GM23338 (cell line): ENCODE measurements at regions not wholly inside any gene's neighbourhood (a gene's known extent, or its start where the extent isn't known, plus 50 kb on each side); places are given as distances from the start of the nearest gene placed in this dataset.

ENCODE experiments used
- ATAC-seq: fragments of 200-7000 bp; cut with Tn5 transposase; 3 replicates; pipeline ENCODE4 v1.9.1; 2020
- DNase-seq: peaks from one replicate; pipeline ENCODE4 v3.0.0-alpha.2; 2015; ENCODE audit warnings: low spot score
- H2AFZ ChIP-seq: fragments of 200-600 bp; sonication (generic); 2 replicates; pipeline ENCODE4 v1.8.0; 2016; ENCODE audit warnings: antibody characterized with exemption, mild to moderate bottlenecking, moderate library complexity
- H3F3A ChIP-seq: fragments of 200-600 bp; sonication (generic); replicated peaks from 2 replicates; pipeline ENCODE4 v1.8.0; 2017; ENCODE audit warnings: antibody characterized with exemption, mixed run types, low read depth
- H3K27ac ChIP-seq: fragments of 200-600 bp; sonication (generic); 2 replicates; pipeline ENCODE4 v1.6.1; 2016; ENCODE audit warnings: low read depth
- H3K27me3 ChIP-seq: fragments of 200-600 bp; sonication (generic); 2 replicates; pipeline ENCODE4 v1.8.0; 2016; ENCODE audit warnings: mild to moderate bottlenecking, mixed run types, moderate library complexity; ENCODE audit not compliant: insufficient read depth
- H3K36me3 ChIP-seq: fragments of 200-600 bp; sonication (generic); 2 replicates; pipeline ENCODE4 v1.8.0; 2016; ENCODE audit warnings: mild to moderate bottlenecking; ENCODE audit not compliant: insufficient read depth
- H3K4me1 ChIP-seq: fragments of 200-600 bp; sonication (generic); 2 replicates; pipeline ENCODE4 v1.8.0; 2016; ENCODE audit warnings: mild to moderate bottlenecking, moderate library complexity; ENCODE audit not compliant: insufficient read depth
- H3K4me2 ChIP-seq: fragments of 200-600 bp; sonication (generic); 2 replicates; pipeline ENCODE4 v1.7.1; 2017; ENCODE audit warnings: mixed run types
- H3K4me3 ChIP-seq: fragments of 200-600 bp; sonication (generic); 2 replicates; pipeline ENCODE4 v1.6.1; 2016; ENCODE audit warnings: mixed run types
- H3K79me2 ChIP-seq: fragments of 200-600 bp; sonication (generic); replicated peaks from 2 replicates; pipeline ENCODE4 v1.8.0; 2017; ENCODE audit warnings: mild to moderate bottlenecking; ENCODE audit not compliant: insufficient read depth
- H3K9me2 ChIP-seq: fragments of 200-600 bp; sonication (generic); 2 replicates; pipeline ENCODE4 v1.8.0; 2017; ENCODE audit not compliant: insufficient read depth
- H4K20me1 ChIP-seq: fragments of 200-600 bp; sonication (generic); replicated peaks from 2 replicates; pipeline ENCODE4 v1.8.0; 2017; ENCODE audit warnings: mild to moderate bottlenecking; ENCODE audit not compliant: insufficient read depth
- H3K27ac Mint-ChIP-seq: 2 replicates; pipeline ENCODE4 v1.8.0; 2020; ENCODE audit warnings: inconsistent platforms, mild to moderate bottlenecking, moderate library complexity, mixed read lengths
- H3K27me3 Mint-ChIP-seq: 3 replicates; pipeline ENCODE4 v1.8.0; 2022; ENCODE audit warnings: low read depth, mild to moderate bottlenecking, moderate library complexity, mixed read lengths, inconsistent platforms; ENCODE audit not compliant: insufficient read depth, poor library complexity
- H3K36me3 Mint-ChIP-seq: 3 replicates; pipeline ENCODE4 v1.8.0; 2021; ENCODE audit warnings: low read depth, mild to moderate bottlenecking, inconsistent platforms, moderate library complexity, mixed read lengths
- H3K4me1 Mint-ChIP-seq: 3 replicates; pipeline ENCODE4 v1.8.0; 2020; ENCODE audit warnings: mild to moderate bottlenecking, inconsistent platforms, mixed read lengths
- H3K4me3 Mint-ChIP-seq: 3 replicates; pipeline ENCODE4 v1.8.0; 2021; ENCODE audit warnings: moderate library complexity, mild to moderate bottlenecking, inconsistent platforms, mixed read lengths
- H3K9me3 Mint-ChIP-seq: 3 replicates; pipeline ENCODE4 v1.8.0; 2020; ENCODE audit warnings: moderate library complexity, mild to moderate bottlenecking, inconsistent platforms, mixed read lengths
- EZH2 ChIP-seq: fragments of 200-600 bp; sonication (generic); IDR thresholded peaks from one replicate; pipeline ENCODE4 v1.8.0; 2017; ENCODE audit warnings: antibody characterized with exemption, mild to moderate bottlenecking, low read depth; ENCODE audit not compliant: unreplicated experiment
- EZH2phosphoT487 ChIP-seq: fragments of 200-600 bp; sonication (generic); IDR thresholded peaks from one replicate; pipeline ENCODE4 v1.8.1; 2018; ENCODE audit warnings: antibody characterized with exemption; ENCODE audit not compliant: unreplicated experiment
- NANOG ChIP-seq: IDR thresholded peaks from 2 replicates; pipeline ENCODE4 v1.6.1; 2016; ENCODE audit warnings: antibody characterized with exemption, borderline replicate concordance
- POLR2AphosphoS5 ChIP-seq: IDR thresholded peaks from 2 replicates; pipeline ENCODE4 v1.6.1; 2016; ENCODE audit warnings: antibody characterized with exemption, low read depth
- REST ChIP-seq: IDR thresholded peaks from one replicate; pipeline ENCODE4 v1.6.1; 2018; ENCODE audit warnings: antibody characterized with exemption; ENCODE audit not compliant: unreplicated experiment
- STAT1 ChIP-seq: IDR thresholded peaks from one replicate; pipeline ENCODE4 v1.6.1; 2016; ENCODE audit warnings: antibody characterized with exemption; ENCODE audit not compliant: unreplicated experiment
- ZNF114 ChIP-seq: fragments of 250-450 bp; sonication (Bioruptor Pico); IDR thresholded peaks from 2 replicates; pipeline ENCODE4 v1.5.0; 2020; ENCODE audit warnings: mild to moderate bottlenecking, moderate library complexity
- ZNF331 ChIP-seq: fragments of 250-450 bp; sonication (Bioruptor Pico); IDR thresholded peaks from 2 replicates; pipeline ENCODE4 v1.5.0; 2020; ENCODE audit warnings: low read depth, mild to moderate bottlenecking, moderate library complexity
- ZNF462 ChIP-seq: fragments of 250-450 bp; sonication (Bioruptor Pico); IDR thresholded peaks from 2 replicates; pipeline ENCODE4 v1.5.0; 2020; ENCODE audit warnings: mild to moderate bottlenecking, moderate library complexity

- TF ChIP-seq ZNF462 (CRISPR knock-in tag) (no peak), POLR2AphosphoS5 (no peak), EZH2 (no peak), ZNF114 (CRISPR knock-in tag) (no peak), NANOG (no peak), ZNF331 (CRISPR knock-in tag) (no peak), EZH2phosphoT487 (no peak), STAT1 (no peak)
Measured at GRCh38 chr1:235002706-235003300, 125.8 kb downstream of the TOMM20 start (continued).

DNA sequence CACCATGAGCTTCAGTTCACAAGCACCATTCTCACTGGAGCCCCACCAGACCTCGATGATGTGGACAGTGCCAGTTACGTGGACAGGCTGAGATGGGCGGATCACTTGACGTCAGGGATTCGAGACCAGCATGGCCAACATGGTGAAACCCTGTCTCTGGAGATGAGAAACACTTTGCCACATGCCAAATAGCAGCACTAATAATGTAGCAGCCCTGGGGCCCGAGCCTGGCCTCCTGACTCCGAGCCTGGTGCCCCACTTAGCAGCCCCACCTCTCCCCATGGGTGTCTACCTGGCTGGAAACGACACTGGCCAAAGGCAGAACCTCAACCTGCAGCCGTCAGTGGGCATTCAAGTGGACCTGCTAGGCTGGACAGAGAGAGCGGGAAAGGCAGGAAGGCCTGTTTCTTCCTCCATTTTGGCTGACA is 129.1 kb downstream of the TOMM20 start:
- Histone ChIP-seq H3K4me1 (no peaks in the 10 kb centered on the region; the same call in 1 of the 2 replicates), H3K27ac (no peak overlapping the region), H2AFZ (no peak overlapping the region), H3K27me3 (no peaks in the 10 kb centered on the region), H3K4me3 (no peak overlapping the region), H3F3A (no peaks in the 10 kb centered on the region), H3K36me3 (no peaks in the 10 kb centered on the region), H3K9me2 (peaks cover 6% of the 10 kb centered on the region; the same call in 1 of the 2 replicates), H4K20me1 (no peaks in the 10 kb centered on the region), H3K79me2 (no peaks in the 10 kb centered on the region), H3K4me2 (no peak overlapping the region)
- no peak for TF ChIP-seq REST
- no peaks in the 10 kb centered on the region for H3K9me3 Mint-ChIP-seq
- no peak overlapping the region for H3K4me3 Mint-ChIP-seq
- 0 out of 3 replicates have a peak, but pooled peaks cover 7% of the 10 kb centered on the region for H3K4me1 Mint-ChIP-seq
- no peaks in the 10 kb centered on the region for H3K36me3 Mint-ChIP-seq
- ATAC-seq: no peak
- no peak for DNase-seq
- no peak overlapping the region for H3K27ac Mint-ChIP-seq
- H3K27me3 Mint-ChIP-seq: peaks cover 9% of the 10 kb centered on the region
